ENCODE measurements at regions not wholly inside any gene's neighbourhood (a gene's known extent, or its start where the extent isn't known, plus 50 kb on each side); places are given as distances from the start of the nearest gene placed in this dataset.
"Not testable (repeated sequence)": the region's sequence is repeated elsewhere in the genome, so short reads cannot be mapped to it uniquely, and the experiment has no call there.

GRCh38 chr20:1810572-1810925, 84.7 kb upstream of the SIRPA start:
- DNase-seq, result no peak

- no peak for DNase-seq
Measured at GRCh38 chr20:1809611-1810510, 85.3 kb upstream of the SIRPA start.

- DNase-seq, result no peak
Measured at GRCh38 chr20:1809131-1809572, 86.1 kb upstream of the SIRPA start.

DNA sequence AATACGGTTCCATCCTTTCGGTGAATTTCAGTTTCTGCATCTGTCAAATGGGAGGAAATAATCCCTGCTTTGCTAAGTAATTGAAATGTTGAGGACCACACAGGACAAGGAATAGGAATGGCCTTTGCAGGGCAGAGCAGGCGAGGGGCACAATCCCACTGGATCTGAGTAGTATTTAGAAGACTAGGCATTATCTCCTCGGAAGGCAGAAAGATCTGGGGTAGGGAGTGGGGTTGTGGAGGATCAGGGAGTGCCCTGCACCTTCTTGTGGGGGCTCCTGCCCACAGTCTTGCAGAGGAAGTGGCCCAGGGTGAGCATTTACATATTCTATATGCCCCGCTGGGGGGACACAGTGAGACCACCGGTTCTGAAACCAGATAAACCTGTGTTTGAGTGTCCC, 87.1 kb upstream of the SIRPA start:
- no peak for DNase-seq

GRCh38 chr20:1807394-1807793, 87.8 kb upstream of the SIRPA start:
- DNase-seq, result no peak

DNA sequence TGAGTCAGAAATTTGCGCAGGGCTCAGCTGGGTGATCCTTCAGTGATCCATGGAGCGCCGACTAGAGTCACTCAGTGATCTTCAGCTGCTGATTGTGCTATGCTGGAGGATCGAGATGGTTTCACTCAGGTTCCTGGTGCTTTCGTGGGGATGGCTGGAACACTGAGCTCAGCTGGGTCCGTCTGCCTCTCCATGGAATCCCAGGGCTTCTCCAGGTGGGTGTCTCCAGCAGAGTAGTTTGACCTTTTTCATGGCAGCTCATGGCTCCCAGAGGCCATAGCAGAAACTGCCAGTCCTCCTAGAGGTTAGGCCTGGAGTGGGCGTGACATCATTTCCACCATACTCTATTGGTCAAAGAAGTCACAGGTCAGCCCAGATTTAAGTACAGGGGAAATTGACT, 88.8 kb upstream of the SIRPA start:
- DNase-seq, result no peak

GRCh38 chr20:1805816-1806215, 89.4 kb upstream of the SIRPA start:
- no peak for DNase-seq

- no peak for DNase-seq
Measured at GRCh38 chr20:1805161-1805581, 90.0 kb upstream of the SIRPA start.

- DNase-seq, result no peak
Measured at GRCh38 chr20:1804554-1804956, 90.7 kb upstream of the SIRPA start.

DNA sequence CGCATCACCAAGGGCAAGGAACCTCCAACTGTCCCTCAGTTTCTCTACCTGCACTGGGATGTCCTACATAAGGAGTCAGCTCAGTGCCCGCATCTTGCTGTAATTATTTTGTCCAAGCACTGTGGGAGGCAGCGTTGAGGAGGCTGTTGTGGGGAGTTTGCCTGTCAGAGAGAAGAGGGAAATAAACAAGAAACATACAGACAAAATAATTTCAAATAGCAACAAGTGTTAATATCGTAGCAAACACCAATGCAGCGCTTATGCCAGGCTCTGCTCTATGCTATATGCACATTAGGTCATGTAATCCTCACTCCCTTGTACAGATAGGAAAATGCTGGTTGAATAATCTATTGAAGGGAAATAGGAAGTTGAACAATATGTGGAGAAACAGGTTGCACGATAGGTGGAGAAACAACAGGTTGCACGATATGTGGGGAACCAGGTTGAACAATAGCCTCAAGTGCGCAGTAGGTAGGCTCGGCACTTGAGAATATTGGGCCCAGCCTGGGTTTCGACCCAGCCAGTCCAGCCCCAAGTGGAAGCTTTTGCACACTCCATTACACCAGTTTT, 91.2 kb upstream of the SIRPA start:
- no peak for DNase-seq

DNA sequence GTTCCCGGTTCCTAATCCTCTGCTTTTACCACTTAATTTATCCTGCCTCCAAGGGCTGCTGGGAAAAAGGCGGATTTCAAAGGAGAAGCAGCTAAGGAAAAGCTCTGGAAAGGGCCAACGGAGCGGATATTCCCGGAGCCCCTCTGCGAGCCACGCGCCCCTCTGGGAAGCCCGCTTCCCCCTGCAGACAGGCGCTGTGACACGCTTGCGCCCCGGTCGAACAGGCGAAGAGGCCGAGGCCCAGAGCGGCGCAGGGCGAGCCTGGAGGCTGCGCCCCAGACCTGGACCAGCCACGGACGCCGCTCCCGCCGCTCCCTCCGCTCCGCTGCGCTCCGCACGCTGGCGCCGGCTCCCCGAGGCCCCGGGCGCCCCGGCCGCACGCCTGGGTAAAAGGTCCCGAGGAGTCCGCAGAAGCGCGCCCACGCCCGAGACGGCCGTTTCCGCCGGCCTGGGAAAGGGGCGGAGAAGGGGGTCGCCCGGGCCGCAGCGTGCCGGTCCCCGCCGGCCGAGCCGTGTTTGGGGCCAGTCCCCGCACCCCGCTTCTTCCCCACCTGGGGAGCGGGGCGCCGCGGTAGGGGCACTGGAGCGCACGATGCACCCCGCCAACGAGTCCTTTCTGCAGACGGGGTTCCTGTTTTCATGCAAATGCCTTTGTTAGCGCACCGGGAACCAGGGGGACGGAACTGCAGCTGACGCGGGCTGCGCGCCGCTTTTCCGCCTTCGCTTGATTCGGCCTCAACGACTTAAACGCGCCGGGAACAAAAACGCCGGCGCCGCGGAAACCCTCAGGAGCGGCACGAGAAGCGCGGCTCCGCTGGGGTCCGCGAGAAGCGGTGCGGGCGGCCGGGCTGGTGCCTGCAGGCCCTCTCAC, 91.9 kb upstream of the SIRPA start:
- DNase-seq, result peak; percentile 8

GRCh38 chr20:1802385-1803060, 92.7 kb upstream of the SIRPA start:
- peak; percentile 12 for DNase-seq

GRCh38 chr20:1801929-1802306, 93.3 kb upstream of the SIRPA start:
- no peak for DNase-seq

- DNase-seq, result no peak
Measured at GRCh38 chr20:1801225-1801928, 93.8 kb upstream of the SIRPA start.

GRCh38 chr20:1800777-1801176, 94.4 kb upstream of the SIRPA start:
- no peak for DNase-seq

DNA sequence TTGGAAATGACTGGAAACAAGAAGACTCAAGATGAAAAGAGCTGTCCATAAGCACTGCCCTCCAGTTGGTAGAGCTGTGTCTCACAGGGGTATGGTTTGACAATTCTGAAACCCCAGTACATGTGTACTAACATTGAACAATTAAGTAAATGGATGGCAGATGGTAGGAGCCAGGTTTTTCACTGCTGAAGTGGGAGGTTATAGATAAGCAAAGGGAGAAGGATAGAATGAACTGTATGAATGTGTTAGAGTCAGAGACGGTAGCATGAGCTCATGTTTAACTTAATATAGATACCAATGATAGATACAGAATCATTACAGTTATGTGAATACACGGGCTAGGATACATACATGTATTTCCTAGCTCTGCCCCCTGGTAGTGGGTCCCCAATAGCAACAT, 95.0 kb upstream of the SIRPA start:
- DNase-seq, result no peak

- not testable (repeated sequence) for DNase-seq
Measured at GRCh38 chr20:1799746-1800145, 95.5 kb upstream of the SIRPA start.

DNA sequence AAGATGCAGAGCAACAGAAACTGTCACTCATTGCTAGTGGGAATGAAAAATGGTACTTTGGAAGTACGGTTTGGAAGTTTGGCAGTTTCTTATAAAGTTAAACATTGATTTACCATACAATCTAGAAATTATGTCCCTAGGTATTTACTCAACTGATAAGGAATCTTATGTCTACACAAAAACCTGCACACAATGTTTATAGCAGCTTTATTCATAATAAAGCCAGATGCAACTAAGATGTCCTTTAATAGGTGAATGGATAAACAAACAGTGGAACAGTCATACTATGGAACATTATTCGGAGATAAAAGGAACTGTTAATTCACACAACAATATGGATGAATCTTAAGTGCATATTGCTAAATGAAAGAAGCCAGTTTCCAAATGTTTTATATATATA, 96.2 kb upstream of the SIRPA start:
- no peak for DNase-seq

- no peak for DNase-seq
Measured at GRCh38 chr20:1793821-1794220, 101.4 kb upstream of the SIRPA start.

DNA sequence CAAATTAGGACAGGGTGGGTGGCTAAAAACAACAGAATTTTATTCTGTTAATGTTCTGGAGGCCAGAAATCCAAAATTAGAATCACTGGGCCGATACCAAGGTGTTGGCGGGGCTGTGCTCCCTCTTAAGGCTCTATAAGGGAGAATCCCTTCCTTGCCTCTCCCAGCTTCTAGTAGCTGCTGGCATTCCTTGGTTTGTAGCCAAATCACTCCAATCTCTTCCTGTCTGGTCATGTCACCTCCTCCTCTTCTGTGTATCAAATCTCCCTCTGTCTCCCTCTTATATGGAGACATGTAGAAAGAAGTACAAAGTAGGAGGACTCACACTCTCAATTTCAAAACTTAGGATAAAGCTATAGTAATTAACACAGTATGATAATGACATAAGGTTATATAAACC, 102.9 kb upstream of the SIRPA start:
- DNase-seq, result no peak

- no peak for DNase-seq
Measured at GRCh38 chr20:1790386-1790785, 104.8 kb upstream of the SIRPA start.

DNA sequence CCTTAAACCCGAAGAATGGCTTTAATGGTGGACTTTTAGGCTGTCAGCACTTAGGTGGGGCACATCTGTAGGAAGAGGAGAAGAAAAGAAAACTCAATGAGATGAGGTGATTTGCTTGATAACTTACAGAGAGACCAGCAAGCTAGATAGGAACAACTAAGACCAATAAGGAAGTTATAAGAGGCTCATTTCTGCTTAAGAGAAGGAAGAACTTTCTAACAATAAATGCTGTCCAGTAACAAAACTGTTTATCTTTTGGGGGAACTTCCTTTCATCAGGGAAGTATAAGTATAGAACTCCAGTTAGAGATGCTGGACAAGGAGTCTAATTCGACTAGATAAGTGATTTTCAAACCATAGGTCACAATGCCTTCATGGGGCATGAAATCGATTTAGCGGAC, 107.2 kb upstream of the SIRPA start:
- no peak for DNase-seq
